ENCODE measurements at regions not wholly inside any gene's neighbourhood (a gene's known extent, or its start where the extent isn't known, plus 50 kb on each side); places are given as distances from the start of the nearest gene placed in this dataset.

DNA sequence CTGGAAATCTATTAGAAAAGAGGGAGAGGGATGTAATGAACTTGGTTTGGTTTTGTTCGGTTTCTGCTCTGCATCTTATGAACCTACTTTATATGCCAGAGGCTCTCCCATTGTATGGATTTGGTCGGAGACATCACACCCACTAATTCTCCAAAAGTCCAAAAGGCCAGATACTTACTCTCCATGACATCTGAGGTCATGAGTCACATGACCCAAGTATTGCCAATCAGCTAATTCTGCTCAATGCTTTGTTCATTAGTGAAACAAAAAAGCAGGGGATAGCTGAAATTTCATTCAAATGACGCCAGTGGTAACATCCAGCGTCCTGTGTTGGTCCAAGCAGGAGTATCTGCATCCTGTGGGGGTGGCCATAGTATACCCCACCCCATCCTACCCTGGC, 173.6 kb downstream of the TRIM33 start:
- Histone ChIP-seq H3K4me3 (ENCODE audit: low read depth, low read length) (no peak overlapping the region), H3K27me3 (ENCODE audit: control insufficient read depth, insufficient read depth, low read length) (no peaks in the 10 kb centered on the region), H3K36me3 (ENCODE audit: control insufficient read depth, insufficient read depth, low read length) (no peaks in the 10 kb centered on the region)
- TF ChIP-seq, protein P1, sequence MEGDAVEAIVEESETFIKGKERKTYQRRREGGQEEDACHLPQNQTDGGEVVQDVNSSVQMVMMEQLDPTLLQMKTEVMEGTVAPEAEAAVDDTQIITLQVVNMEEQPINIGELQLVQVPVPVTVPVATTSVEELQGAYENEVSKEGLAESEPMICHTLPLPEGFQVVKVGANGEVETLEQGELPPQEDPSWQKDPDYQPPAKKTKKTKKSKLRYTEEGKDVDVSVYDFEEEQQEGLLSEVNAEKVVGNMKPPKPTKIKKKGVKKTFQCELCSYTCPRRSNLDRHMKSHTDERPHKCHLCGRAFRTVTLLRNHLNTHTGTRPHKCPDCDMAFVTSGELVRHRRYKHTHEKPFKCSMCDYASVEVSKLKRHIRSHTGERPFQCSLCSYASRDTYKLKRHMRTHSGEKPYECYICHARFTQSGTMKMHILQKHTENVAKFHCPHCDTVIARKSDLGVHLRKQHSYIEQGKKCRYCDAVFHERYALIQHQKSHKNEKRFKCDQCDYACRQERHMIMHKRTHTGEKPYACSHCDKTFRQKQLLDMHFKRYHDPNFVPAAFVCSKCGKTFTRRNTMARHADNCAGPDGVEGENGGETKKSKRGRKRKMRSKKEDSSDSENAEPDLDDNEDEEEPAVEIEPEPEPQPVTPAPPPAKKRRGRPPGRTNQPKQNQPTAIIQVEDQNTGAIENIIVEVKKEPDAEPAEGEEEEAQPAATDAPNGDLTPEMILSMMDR (IDR thresholded peaks at IDR 0.05; ENCODE audit: insufficient read depth, low read length, severe bottlenecking) = no peak
- FAIRE-seq (no peak), DNase-seq (ENCODE audit: low read depth) (no peak)

- FAIRE-seq (no peak), DNase-seq (ENCODE audit: low read depth) (peak; percentile 93)
- H3K27me3 ChIP-seq (ENCODE audit: control insufficient read depth, insufficient read depth, low read length) = no peaks in the 10 kb centered on the region
- TF ChIP-seq, protein P1 (IDR thresholded peaks at IDR 0.05; ENCODE audit: insufficient read depth, low read length, severe bottlenecking) = no peak
- H3K36me3 ChIP-seq (ENCODE audit: control insufficient read depth, insufficient read depth, low read length) = no peaks in the 10 kb centered on the region
- H3K4me3 ChIP-seq (ENCODE audit: low read depth, low read length) = no peak overlapping the region
Measured at GRCh38 chr1:114336360-114336759, 174.6 kb downstream of the TRIM33 start.

DNA sequence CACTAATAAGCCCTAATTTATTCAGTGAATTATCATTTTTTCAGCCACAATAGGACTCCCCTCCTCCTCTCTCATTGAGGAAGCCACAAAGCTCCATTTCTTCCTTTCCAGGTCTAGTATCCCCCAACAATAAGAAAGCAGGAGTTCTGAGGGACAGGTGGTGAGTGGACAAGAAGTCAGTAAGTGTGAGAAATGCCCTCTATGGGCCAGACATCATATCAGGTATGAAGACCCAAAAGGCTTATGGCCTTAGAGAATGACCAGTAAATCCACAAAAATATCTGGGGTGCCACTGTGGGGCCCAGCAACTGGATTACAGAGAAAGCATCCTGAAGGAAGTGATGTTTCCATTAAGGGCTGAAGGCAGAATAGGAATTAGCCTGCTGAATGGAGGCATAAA, 175.7 kb downstream of the TRIM33 start:
- Histone ChIP-seq H3K36me3 (ENCODE audit: control insufficient read depth, insufficient read depth, low read length) (no peaks in the 10 kb centered on the region), H3K4me3 (ENCODE audit: low read depth, low read length) (no peak overlapping the region), H3K27me3 (ENCODE audit: control insufficient read depth, insufficient read depth, low read length) (no peaks in the 10 kb centered on the region)
- DNase-seq (ENCODE audit: low read depth) (no peak), FAIRE-seq (no peak)
- TF ChIP-seq, protein P1 (IDR thresholded peaks at IDR 0.05; ENCODE audit: insufficient read depth, low read length, severe bottlenecking) = no peak

GRCh38 chr1:114334297-114334696, 176.7 kb downstream of the TRIM33 start:
- TF ChIP-seq, protein P1 (IDR thresholded peaks at IDR 0.05; ENCODE audit: insufficient read depth, low read length, severe bottlenecking) = no peak
- FAIRE-seq (no peak), DNase-seq (ENCODE audit: low read depth) (no peak)
- Histone ChIP-seq H3K4me3 (ENCODE audit: low read depth, low read length) (no peak overlapping the region), H3K36me3 (ENCODE audit: control insufficient read depth, insufficient read depth, low read length) (no peaks in the 10 kb centered on the region), H3K27me3 (ENCODE audit: control insufficient read depth, insufficient read depth, low read length) (no peaks in the 10 kb centered on the region)

GRCh38 chr1:114333690-114334089, 177.3 kb downstream of the TRIM33 start:
- Histone ChIP-seq H3K36me3 (ENCODE audit: control insufficient read depth, insufficient read depth, low read length) (no peaks in the 10 kb centered on the region), H3K4me3 (ENCODE audit: low read depth, low read length) (no peak overlapping the region), H3K27me3 (ENCODE audit: control insufficient read depth, insufficient read depth, low read length) (no peaks in the 10 kb centered on the region)
- TF ChIP-seq, protein P1 (IDR thresholded peaks at IDR 0.05; ENCODE audit: insufficient read depth, low read length, severe bottlenecking) = no peak
- DNase-seq (ENCODE audit: low read depth) (no peak), FAIRE-seq (no peak)

GRCh38 chr1:114331936-114332335, 178.3 kb upstream of the SYT6 start:
- TF ChIP-seq, protein P1 (IDR thresholded peaks at IDR 0.05; ENCODE audit: insufficient read depth, low read length, severe bottlenecking) = no peak
- H3K36me3 ChIP-seq (ENCODE audit: control insufficient read depth, insufficient read depth, low read length) = no peaks in the 10 kb centered on the region
- no peaks in the 10 kb centered on the region for H3K27me3 ChIP-seq (ENCODE audit: control insufficient read depth, insufficient read depth, low read length)
- H3K4me3 ChIP-seq (ENCODE audit: low read depth, low read length) = no peak overlapping the region
- DNase-seq (ENCODE audit: low read depth) (no peak), FAIRE-seq (no peak)
